ENCODE measurements at regions not wholly inside any gene's neighbourhood (a gene's known extent, or its start where the extent isn't known, plus 50 kb on each side); places are given as distances from the start of the nearest gene placed in this dataset.

- TF ChIP-seq CTCF (IDR thresholded peaks at IDR 0.05): no peak
- TF ChIP-seq EP300 (IDR thresholded peaks at IDR 0.05): no peak
- no peak for TF ChIP-seq POLR2A (IDR thresholded peaks at IDR 0.05)
- TF ChIP-seq POLR2AphosphoS5 (IDR thresholded peaks at IDR 0.05): no peak
Observed at GRCh38 chr6:126620719-126621118, 280.8 kb downstream of the CENPW start.
